C1 segment of cervical spinal cord (tissue), 14 donors: ENCODE measurements at regions not wholly inside any gene's neighbourhood (a gene's known extent, or its start where the extent isn't known, plus 50 kb on each side); places are given as distances from the start of the nearest gene placed in this dataset.

ENCODE experiments used
- DNase-seq, 14 donors: peaks; one replicate each; lab custom pipeline; 2025; lab: John Stamatoyannopoulos, UW

DNA sequence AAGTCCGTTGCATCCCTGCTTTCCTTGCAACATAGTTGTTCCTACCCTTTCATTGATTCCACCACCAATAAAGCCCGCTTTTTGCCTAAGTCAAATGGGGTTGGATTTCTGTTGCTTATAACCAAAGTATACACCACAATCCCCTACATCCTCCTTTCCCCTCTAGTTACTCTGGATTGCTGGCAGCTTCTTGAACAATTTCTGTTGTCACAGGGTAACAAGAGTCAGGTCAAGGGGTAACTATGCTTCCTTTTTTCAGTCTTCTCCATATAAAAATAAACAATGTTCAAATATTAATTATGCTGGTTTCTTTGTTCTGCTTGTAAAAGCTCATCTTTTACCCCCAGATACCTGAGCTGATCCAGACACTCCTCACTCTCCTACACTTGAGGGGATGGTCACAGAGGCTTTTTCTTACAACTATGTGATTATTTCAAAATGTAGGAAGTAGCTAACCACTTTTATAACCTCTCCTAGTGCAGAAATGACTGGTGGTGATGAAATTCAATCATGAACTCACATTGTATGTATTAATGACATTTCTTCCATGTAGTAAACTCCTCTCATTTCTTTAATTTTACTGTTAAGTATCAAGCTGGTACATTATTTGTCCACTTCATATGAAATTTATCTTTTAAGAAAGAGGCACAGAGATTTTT lies 136.5 kb downstream of the SNX18 start:
- DNase-seq: no peak

DNA sequence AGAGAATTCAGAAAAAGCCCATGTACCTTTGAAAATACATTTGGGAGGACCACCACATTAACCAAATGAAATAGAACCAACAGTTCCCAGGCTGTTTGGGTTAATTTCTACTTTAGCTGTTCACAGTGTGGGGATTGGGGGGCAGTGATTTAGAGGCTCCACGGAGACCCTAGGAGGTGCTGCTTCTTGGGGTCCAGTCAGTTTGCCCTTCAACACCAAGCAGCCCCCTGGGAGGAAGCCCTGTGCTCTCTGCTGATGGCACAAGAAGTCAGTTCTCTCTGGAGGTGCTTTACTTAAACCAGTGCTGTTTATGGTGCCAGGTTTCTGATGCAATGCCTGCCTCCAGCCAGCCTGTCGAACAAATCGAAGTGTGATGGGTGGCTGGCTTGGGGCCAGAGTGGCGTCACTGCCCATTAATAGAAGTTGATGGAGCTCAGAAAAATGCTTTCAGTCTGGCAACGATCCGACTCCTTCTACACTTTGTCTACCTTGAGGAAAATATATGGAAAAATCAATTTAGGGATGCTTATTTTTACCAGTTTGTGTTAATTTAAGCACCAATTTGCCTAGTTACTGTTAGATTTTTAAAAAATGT lies 134.0 kb downstream of the SNX18 start:
- peak in 6 of 14 donors; percentile 4 to 53 (median 16) for DNase-seq

DNA sequence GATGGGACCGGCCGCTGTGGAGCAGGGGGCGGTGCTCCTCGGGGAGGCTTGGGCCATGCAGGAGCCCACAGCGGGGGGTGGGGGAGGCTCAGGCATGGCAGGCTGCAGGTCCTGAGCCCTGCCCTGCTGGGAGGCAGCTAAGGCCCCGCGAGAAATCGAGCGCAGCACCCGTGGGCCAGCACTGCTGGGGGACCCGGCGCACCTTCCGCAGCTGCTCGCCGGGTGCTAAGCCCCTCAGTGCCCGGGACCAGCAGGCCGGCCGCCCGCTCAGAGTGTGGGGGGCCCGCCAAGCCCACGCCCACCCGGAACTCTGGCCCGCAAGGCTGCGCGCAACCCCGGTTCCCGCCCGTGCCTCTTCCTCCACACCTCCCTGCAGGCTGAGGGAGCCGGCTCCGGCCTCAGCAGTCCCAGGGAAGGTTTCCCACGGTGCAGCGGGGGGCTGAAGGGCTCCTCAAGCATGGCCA lies 131.5 kb downstream of the SNX18 start:
- no peak for DNase-seq

DNA sequence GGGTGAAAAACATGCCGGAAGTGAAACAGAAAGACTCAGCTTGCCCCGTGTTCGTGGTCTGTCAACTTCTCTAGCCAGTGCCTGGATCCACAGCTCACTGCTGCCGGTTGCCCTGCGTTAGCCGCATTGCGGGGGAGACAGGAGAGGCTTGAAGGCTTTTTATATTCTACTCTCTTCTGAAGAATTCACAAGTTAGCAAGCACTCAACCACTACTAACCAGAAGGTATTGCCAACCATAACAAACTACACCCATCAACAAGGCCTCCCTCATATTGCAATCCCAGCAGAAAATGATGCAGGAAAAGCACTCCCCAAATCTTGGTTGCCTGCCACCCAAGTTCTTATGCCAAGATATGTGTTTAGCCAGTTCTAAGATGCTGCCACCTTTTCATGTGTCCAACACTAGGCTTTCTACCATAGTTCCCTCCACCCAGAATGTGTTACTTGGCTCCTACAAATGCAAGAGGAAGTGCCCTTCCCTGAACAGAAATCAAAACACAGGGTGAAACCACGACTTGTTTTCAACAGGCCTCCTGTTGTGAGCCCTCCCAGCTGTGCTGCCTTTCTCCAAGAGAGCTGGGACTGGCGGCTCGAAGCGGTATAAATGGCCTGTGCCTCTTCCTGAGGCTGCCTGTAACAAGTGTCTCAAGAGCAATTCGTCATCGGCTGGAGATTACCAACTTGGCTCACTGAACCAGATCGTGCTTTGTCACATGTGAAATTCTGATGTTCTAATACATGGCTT lies 129.0 kb downstream of the SNX18 start:
- DNase-seq: peak in 12 of 14 donors; percentile 6 to 60 (median 40)

DNA sequence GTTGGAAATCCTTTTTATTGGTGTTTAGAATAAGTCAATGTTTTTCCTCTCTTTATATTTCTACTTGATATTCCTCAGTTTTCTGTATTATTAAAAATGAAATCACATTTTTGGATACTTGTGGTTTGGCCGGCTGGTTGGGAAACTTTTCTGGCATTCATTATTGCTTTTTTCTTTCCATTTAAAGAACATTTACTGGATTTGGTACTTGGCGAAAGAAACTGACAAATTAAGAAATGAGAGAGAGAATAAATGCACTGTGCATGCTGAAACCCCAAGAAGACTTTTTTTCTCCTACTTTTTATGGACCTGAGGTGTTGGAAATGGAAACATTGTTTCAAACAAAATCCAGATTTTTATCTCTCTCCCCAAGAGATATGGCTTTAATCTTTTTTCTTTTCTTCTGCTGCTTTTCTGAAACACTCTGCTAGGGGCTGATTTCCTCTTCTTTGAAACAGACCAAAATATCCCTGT lies 128.4 kb downstream of the SNX18 start:
- DNase-seq: no peak

DNA sequence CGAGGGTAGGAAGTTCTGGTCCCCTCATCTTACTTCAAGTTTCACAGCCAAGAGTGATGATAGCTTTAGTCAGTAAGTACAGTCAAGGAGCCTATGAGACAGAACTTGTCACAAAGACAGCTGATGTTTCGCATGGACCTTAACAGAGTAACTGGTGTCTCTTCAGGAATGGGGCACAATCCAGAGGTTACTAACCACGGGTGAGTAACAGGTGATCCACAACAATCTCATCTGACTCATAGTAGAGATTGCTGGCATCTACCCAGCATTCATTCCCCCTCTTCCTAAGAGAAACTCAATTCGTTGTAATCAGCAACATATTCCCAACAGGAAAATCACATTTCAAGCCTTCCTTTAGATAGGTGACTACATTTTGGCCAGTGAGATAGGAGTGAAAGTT lies 126.7 kb downstream of the SNX18 start:
- DNase-seq: no peak

DNA sequence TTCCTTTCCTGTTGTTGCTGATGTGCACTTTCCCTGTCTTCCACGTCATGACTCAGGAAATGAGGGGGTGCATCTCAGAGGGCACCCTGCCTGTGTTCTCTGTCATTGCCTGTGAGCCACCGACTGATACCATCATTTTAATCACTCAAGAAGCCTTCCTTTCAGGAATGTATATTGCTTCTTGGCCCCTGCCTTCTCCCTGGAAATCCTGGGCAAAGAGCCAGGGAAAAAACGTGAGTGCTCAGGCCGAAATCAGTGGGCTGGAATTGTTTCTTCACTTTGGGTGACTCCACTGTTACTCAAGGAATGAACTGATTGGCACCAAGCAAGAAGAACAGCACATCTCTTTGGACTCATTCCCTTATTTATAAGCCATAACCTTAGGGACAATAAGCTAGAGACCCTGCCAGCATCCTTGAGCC lies 126.1 kb downstream of the SNX18 start:
- no peak for DNase-seq

DNA sequence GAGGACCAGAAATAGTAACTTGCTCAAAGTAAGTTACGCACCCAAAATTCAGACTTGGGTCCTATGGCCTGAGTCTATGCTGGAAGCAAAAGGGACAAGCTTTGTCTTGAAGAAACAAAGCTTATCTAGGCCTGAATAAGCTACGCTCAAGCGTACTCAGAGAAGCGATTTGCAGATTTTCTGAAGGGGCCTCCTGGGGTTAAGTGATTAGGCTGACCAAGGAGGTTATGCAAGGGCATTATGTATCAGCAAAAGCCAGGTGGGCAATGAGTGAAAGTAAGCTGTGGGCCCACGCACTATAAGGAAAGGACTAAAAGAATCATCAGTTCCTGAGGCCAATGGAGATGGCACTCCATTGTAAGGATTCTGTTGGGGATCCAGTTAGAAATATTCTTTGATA lies 122.1 kb downstream of the SNX18 start:
- DNase-seq: no peak

DNA sequence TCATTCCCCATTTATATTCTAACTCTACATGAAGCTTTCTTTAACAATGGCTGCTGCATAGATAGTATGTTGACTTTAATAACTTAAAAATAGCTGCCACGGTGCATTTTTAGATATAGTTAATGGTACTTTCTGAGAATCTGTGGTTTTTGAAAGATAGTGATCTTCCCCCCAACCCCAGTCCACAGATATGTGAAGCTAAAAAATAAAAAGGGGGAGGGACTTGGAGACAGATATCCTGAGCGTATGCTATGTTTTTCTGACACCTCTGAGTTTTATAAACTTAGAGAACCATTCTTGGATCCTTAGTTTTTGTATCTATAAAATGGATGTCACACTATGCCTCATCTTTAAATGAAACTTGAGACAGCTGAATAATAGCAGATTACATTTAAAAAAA lies 120.5 kb downstream of the SNX18 start:
- no peak for DNase-seq

DNA sequence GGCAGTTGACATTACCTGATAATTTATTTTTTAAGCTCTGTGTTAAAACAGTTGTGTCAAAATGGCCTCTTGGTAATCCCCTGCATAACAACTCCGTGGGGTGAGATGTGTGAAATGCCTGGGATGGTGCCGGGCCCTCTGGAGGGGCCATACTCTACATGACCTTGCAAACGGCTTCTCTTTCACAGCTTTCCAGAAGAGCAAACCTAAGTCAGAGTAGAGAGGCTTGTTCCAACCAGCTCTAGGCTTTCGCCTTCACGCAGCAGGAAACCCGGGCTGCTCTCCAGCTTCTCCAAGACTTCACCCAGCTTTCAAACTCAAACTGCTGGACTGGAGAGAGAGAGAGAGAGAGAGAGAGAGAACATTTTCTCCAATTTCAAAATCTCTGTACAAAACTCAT lies 120.1 kb downstream of the SNX18 start:
- peak in 3 of 14 donors; percentile 2 to 23 (median 5) for DNase-seq

DNA sequence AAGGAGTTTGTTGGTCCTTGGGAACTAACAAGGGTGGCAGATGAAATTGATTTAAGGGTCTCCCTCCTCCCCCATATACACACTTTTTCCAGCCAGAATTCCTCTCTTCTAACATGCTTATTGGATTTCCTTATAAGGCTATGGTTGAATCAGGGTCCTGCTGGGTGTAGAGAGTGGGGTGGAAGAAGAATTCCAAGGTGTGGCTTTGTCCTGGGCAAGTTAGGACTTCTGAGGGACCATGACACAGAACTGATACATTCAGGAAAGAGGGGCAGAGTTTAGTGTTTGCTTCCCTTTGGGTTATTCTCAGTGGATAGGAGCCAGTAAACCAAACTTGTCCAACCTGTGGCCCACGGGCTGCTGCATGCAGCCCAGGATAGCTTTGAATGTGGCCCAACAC lies 116.5 kb downstream of the SNX18 start:
- no peak for DNase-seq

DNA sequence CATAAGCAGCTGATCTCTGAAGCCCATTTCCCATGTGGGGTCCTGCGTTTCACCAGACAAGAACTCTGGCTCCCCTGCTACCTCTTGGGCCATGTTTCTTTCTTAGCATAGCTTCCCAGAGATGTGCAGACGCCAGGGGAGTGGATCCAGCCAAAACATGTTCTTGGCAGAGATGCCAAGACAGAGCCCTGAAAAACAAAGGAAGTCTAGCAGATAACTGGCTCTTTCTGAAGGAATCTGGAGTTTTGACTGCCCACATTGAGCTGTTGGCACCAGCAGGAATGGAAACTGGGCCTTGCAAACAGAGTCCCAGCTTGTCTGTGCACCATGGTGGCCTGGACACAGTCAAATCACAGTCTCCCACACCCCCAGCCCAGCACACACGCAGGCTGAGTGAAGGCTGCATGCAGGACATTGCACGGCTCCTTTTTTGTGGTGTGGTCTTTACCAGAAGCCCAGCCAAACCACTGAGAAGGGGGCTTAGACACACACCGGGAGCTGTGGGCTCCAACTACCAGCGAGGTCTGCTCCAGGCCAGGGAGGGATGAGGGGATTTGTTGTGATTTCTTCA lies 114.7 kb downstream of the SNX18 start:
- DNase-seq: peak in 4 of 14 donors; percentile 1 to 48 (median 26)

DNA sequence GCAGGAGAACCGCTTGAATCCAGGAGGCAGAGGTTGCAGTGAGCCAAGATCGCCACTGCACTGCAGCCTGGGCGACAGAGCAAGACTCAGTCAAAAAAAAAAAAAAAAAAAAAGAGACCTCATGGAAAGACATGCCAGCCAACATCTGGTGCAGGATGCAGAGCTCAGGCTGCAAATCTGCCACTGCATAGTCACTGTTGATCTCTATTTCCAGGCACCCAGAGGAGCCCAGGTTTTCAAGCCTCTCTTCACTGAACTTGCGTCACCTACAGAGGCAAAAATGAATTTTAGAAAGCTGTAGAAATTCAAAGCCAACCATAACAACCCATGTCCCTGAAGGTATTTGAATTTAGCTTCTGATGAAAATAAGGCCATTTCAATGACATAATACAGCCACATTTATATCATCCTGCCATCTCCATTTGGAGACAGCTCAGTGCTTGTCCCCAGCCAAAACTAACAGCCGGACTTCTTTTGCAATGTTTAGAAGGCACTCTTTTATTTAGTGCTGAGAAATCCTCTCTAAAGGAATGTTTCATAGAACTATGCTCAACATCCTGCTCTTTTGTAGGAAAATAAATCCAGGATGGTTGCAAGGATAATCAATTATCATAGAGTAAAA lies 113.3 kb downstream of the SNX18 start:
- no peak for DNase-seq

DNA sequence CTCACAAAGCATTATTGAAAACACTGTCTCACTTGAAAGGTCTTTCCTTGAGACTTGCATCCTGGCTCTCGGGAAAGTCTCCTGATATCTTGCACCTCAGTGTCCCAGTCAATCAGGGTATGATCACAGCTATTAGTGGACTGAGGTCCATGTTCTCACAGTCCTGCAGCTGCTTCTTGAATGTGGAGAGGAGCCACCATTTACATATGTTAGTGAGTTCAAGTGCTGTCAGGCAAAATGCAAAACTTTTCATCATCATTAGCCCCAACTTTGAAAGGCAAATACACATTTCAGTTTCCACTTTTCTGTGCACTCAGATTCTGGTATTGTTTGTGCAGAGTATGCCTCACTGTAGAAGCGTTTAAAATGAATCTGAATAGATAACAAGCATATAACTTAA lies 111.6 kb downstream of the SNX18 start:
- DNase-seq: no peak

DNA sequence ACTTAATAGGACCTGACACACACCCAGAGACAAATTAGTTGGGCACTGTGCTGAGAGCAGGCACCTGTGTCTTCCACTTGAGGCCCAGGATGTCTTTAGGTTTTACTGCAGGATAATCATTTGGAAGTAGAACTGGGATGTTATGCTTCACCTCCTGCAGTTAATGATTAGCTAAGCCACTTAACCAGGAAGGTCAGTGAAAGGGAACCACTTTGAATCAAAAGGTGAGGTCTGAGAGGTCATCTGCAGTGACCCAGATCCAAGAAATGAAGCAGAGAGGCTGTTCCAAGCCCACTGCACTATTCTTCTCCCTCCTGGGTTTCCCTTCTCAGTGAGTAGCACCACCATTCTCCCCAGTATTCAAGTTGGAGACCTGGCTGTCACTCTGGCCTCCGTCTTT lies 110.5 kb downstream of the SNX18 start:
- no peak for DNase-seq

DNA sequence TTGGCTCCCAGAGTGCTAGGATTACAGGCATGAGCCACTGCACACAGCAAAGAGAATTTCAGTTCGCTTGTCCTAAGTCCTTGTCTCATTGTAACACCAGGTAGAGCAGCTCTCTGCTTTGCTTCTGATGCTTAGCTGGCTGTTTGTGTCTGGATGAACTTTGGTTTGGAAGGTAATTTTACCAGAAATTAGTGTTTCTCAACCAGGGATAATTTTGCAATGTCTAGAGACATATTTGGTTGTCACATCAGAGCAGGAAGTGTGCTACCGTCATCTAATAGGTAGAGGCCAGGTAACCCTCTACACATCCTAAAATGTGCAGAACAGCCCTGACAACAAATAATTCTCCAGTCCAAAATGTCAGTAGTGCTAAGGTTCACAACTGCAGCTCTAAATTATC lies 108.8 kb downstream of the SNX18 start:
- DNase-seq: no peak

DNA sequence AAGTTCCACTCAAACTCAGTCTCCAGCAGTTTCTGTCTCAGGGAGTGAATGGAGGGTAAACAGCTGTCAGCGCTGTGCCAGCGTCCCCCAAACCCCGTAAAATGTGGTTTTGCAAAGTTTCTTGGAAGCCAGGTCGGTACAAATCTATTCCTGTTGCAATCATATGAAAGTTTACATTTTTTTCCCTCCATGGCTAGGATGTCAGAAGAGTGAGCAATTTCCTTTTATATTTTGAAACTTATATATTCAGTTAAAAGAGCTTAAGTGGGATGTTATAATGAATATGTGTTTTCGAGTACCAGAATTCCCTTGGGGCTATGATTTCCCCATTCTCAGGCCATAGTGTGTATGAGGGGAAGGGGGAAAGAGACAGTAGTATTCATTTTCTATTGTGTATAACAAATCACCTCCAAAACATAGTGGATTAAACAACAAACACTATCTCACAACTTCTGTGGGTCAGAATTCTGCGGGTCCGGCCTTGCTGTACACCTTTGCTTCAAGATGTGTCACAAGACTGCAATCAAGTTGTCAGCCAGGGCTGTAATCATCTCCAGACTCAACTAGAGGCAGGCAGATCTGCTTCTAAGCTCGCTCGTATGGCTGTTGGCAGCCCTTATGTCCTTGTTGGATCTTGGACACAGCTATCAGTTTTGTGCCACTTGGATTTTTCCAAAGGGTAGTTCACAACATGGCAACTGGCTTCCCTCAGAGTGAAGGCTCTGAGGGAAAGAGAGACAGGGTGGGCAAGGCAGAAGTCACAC lies 107.4 kb downstream of the SNX18 start:
- DNase-seq: no peak

DNA sequence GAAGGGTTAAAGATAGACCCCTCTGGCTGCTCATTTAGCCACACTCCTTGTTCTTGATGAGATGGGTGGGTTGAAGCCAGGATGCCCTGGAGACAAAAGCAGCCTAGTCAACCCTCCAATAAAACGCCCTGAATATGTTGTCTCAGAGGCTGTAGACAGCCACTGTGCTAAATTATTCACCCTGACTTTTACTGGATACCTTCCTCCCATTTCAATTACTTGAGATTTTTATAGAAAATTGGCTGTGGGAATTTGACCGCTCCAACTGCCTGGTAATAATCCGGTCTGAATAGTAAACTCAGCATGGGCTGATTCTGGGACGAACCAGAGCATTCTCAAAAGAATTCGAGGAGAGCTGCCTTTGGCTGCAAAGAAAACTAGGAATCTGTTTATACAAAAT lies 104.2 kb downstream of the SNX18 start:
- DNase-seq: peak in 1 of 14 donors; percentile 20

DNA sequence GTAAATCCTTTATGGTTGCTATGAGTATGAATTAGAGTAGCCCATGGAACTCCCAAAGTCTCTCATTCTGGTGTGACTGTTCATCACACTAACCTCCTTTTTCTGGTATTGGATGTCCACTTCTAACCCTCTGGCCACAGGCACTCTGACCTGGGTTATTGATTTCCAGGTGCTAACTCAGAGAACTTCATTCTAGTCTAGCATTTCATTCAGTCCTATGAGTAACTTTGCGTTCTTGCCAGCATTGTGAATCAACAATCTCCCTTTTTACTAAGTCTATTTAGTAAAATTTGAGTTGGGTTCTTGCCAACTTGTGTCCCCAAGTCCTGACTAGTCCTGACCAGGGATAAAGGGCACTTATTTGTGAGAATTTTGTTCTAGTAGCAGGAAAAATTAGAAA lies 103.5 kb downstream of the SNX18 start:
- no peak for DNase-seq

DNA sequence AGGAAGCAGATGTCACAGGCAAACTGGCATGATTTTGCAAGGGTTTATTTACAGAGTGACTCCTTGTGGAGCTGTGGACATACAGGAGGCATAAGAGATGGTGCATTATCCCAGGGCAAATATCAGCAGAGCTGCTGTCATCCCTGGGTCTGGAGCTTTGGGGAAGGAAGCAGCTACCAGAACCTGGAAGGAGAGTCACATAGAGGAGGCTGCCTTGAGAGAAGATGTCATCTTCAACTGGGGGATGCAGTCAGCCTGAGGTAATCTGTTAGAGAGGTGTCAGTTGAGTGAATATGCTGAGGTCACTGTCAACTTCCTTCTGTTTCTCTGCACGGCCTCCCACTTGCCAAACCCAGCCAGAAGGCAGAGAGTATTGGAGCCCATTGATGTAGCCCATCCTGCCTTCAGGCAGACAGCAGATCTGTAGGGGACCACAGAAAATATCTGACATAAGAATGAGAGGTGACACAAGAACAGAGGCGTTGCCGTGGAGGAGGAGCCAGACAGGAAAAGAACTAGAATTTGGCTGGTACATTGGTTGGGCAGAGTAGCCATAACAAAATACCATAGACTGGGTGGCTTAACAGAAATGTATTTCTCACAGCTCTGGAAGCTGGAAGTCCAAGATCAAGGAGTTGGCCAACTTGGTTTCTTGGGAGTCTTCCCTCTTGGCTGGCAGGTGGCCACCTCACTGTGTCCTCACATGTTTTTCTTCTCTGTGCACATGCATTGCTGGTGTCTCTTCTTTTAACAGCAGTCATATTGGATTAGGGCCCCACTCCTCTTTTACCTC lies 102.8 kb downstream of the SNX18 start:
- no peak for DNase-seq
